ENCODE measurements at regions not wholly inside any gene's neighbourhood (a gene's known extent, or its start where the extent isn't known, plus 50 kb on each side); places are given as distances from the start of the nearest gene placed in this dataset.

- TF ChIP-seq EZH2 (IDR thresholded peaks at IDR 0.05) (no peak), POLR2AphosphoS5 (IDR thresholded peaks at IDR 0.05; ENCODE audit: borderline replicate concordance, low read depth, low read length) (no peak)
Measured at GRCh38 chr10:109778993-109779392, 144.3 kb downstream of the XPNPEP1 start.

Data from SK-N-MC (cell line).